Hippocampal formation (tissue), 2 donors: ENCODE measurements at regions not wholly inside any gene's neighbourhood (a gene's known extent, or its start where the extent isn't known, plus 50 kb on each side); places are given as distances from the start of the nearest gene placed in this dataset.
"Not testable (repeated sequence)": the region's sequence is repeated elsewhere in the genome, so short reads cannot be mapped to it uniquely, and the experiment has no call there.

Source experiments
- DNase-seq, 2 donors: peaks; one replicate each; lab custom pipeline; 2025; lab: John Stamatoyannopoulos, UW

- no peak for DNase-seq
These were observed 123.5 kb downstream of the MAP3K7 start for GRCh38 chr6:90463359-90463758.

- no peak for DNase-seq
These were observed 124.8 kb downstream of the MAP3K7 start for GRCh38 chr6:90462102-90462501.

GRCh38 chr6:90461383-90461782 is 125.5 kb downstream of the MAP3K7 start:
- no peak for DNase-seq

- no peak for DNase-seq
These were observed 126.8 kb downstream of the MAP3K7 start for GRCh38 chr6:90460051-90460450.

GRCh38 chr6:90459225-90459758 is 127.6 kb downstream of the MAP3K7 start:
- no peak for DNase-seq

GRCh38 chr6:90458353-90459224 is 128.3 kb downstream of the MAP3K7 start:
- no peak for DNase-seq

GRCh38 chr6:90457867-90458259 is 129.0 kb downstream of the MAP3K7 start:
- no peak for DNase-seq

- not testable (repeated sequence) for DNase-seq
These were observed 129.6 kb downstream of the MAP3K7 start for GRCh38 chr6:90456997-90457866.

GRCh38 chr6:90456001-90456400 is 130.9 kb downstream of the MAP3K7 start:
- no peak for DNase-seq

- no peak for DNase-seq
These were observed 131.9 kb downstream of the MAP3K7 start for GRCh38 chr6:90454836-90455427.

- no peak for DNase-seq
These were observed 136.5 kb downstream of the MAP3K7 start for GRCh38 chr6:90450268-90450953.

GRCh38 chr6:90449311-90449710 is 137.6 kb downstream of the MAP3K7 start:
- no peak for DNase-seq

GRCh38 chr6:90448836-90449235 is 138.0 kb downstream of the MAP3K7 start:
- no peak for DNase-seq

GRCh38 chr6:90446164-90446563 is 140.7 kb downstream of the MAP3K7 start:
- DNase-seq: no peak

GRCh38 chr6:90445533-90446108 is 141.3 kb downstream of the MAP3K7 start:
- DNase-seq: no peak

- DNase-seq: no peak
These were observed 142.6 kb downstream of the MAP3K7 start for GRCh38 chr6:90444160-90444714.

- DNase-seq: no peak
These were observed 144.5 kb downstream of the MAP3K7 start for GRCh38 chr6:90442366-90442765.

GRCh38 chr6:90440586-90441283 is 144.1 kb upstream of the BACH2 start:
- DNase-seq: no peak

GRCh38 chr6:90439586-90439985 is 142.9 kb upstream of the BACH2 start:
- DNase-seq: no peak

- DNase-seq: no peak
These were observed 139.8 kb upstream of the BACH2 start for GRCh38 chr6:90436403-90436802.
